Vagina (tissue), 2 donors: ENCODE measurements at regions not wholly inside any gene's neighbourhood (a gene's known extent, or its start where the extent isn't known, plus 50 kb on each side); places are given as distances from the start of the nearest gene placed in this dataset.

Experiments
- DNase-seq, 2 donors: peaks; one replicate each; pipeline ENCODE4 v3.0.0-alpha.2; 2017; ENCODE audit errors: extremely low spot score in 2 of 2
- H3K27ac ChIP-seq: fragments of 200-600 bp; sonication (generic); one replicate; pipeline ENCODE4 v1.5.1; 2019
- H3K27me3 ChIP-seq: fragments of 200-600 bp; sonication (generic); one replicate; pipeline ENCODE4 v1.5.1; 2019
- H3K36me3 ChIP-seq, 2 donors: fragments of 200-600 bp; sonication (generic); one replicate each; pipeline ENCODE4 v1.5.1; 2017 to 2019
- H3K4me1 ChIP-seq: fragments of 200-600 bp; sonication (generic); one replicate; pipeline ENCODE4 v1.5.1; 2019
- H3K4me3 ChIP-seq, 2 donors: fragments of 200-600 bp; sonication (generic); 1 replicate in 1 of 2; 2 replicates in 1 of 2; pipeline ENCODE4 v1.5.1; 2016 to 2019
- H3K9me3 ChIP-seq: fragments of 200-600 bp; sonication (generic); one replicate; pipeline ENCODE4 v1.5.1; 2019
- POLR2A ChIP-seq, 2 donors: fragments of 450-650 bp; IDR thresholded peaks; one replicate each; pipeline ENCODE4 v1.6.1; 2017; ENCODE audit warnings: antibody characterized with exemption in 2 of 2, mild to moderate bottlenecking in 2 of 2, moderate library complexity in 2 of 2
- POLR2AphosphoS5 ChIP-seq, 2 donors: sonication (generic); formaldehyde crosslinking; IDR thresholded peaks; one replicate each; pipeline ENCODE4 v1.9.0; 2017; ENCODE audit warnings: antibody characterized with exemption in 2 of 2, mild to moderate bottlenecking in 2 of 2, low read depth in 1 of 2; ENCODE audit not compliant: insufficient read depth in 1 of 2
- intact Hi-C: fragments of 100-400 bp; cut with DNase I; formaldehyde crosslinking; loops from one replicate; pipeline ENCODE4 v1.15.1; 2023
- TF ChIP-seq, protein P1 (sequence below), 3 experiments: fragments of 450-650 bp in 2 of 3; fragments of 200-600 bp in 1 of 3; sonication (generic) in 1 of 3; IDR thresholded peaks; one replicate each; pipeline ENCODE4 v1.5.1; 2017 to 2019; ENCODE audit warnings: antibody characterized with exemption in 3 of 3, mild to moderate bottlenecking in 2 of 3, moderate library complexity in 2 of 3

DNA sequence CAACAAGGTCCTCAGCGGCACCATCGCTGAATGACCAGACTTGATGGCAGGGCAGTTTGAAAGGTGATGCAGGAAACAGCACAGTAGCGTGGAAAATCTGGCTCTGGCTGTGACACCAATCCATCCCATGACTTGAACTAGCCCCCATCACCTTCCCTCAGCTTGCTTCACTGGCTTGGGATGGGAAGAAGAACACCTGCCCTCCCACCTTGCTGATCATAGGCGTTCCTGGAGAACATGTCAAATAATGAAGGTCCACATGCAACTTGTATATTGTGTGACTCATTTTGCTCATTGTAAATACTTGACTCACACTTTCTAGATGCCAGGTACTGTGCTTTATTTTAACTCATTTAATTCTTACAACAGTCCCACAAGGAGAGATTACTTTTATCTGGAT lies 292.4 kb upstream of the SPRED2 start:
- Histone ChIP-seq H3K9me3 (no peaks in the 10 kb centered on the region), H3K4me3 (no peak overlapping the region), H3K36me3 (no peaks in the 10 kb centered on the region), H3K27me3 (no peaks in the 10 kb centered on the region), H3K27ac (no peak overlapping the region), H3K4me1 (peaks cover 7% of the 10 kb centered on the region)
- intact Hi-C loops, result no loop called here
- TF ChIP-seq POLR2A (IDR thresholded peaks at IDR 0.05), result no peak
- TF ChIP-seq, protein P1, sequence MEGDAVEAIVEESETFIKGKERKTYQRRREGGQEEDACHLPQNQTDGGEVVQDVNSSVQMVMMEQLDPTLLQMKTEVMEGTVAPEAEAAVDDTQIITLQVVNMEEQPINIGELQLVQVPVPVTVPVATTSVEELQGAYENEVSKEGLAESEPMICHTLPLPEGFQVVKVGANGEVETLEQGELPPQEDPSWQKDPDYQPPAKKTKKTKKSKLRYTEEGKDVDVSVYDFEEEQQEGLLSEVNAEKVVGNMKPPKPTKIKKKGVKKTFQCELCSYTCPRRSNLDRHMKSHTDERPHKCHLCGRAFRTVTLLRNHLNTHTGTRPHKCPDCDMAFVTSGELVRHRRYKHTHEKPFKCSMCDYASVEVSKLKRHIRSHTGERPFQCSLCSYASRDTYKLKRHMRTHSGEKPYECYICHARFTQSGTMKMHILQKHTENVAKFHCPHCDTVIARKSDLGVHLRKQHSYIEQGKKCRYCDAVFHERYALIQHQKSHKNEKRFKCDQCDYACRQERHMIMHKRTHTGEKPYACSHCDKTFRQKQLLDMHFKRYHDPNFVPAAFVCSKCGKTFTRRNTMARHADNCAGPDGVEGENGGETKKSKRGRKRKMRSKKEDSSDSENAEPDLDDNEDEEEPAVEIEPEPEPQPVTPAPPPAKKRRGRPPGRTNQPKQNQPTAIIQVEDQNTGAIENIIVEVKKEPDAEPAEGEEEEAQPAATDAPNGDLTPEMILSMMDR (IDR thresholded peaks at IDR 0.05), result no peak
- TF ChIP-seq POLR2AphosphoS5 (IDR thresholded peaks at IDR 0.05; ENCODE audit: insufficient read depth in 1 of 2, low read depth in 1 of 2), result no peak
- no peak for DNase-seq

DNA sequence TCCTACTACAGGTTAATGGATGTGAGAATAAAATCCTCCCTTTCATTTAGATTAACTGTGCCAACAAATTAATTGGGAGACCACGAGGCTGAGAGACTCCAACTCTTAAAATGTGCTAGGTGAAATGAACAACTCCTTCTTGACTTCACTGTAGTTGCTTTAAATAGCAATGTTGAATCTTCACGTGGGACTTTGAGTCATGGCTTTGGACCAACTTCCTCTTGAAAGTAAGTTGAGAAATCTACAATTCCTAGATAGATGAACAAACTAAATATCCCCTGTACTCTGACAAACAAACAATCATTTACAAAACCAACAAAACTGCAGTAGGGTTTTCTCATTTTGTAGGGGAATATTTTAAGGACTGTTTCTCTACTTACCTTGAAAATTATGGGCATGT lies 291.9 kb upstream of the SPRED2 start:
- TF ChIP-seq POLR2AphosphoS5 (IDR thresholded peaks at IDR 0.05; ENCODE audit: insufficient read depth in 1 of 2, low read depth in 1 of 2), result no peak
- H3K36me3 ChIP-seq, result no peaks in the 10 kb centered on the region
- DNase-seq, result no peak
- no peaks in the 10 kb centered on the region for H3K9me3 ChIP-seq
- H3K27me3 ChIP-seq, result no peaks in the 10 kb centered on the region
- H3K4me3 ChIP-seq, result no peak overlapping the region
- intact Hi-C loops, result no loop called here
- peaks cover 7% of the 10 kb centered on the region for H3K4me1 ChIP-seq
- H3K27ac ChIP-seq, result no peak overlapping the region

DNA sequence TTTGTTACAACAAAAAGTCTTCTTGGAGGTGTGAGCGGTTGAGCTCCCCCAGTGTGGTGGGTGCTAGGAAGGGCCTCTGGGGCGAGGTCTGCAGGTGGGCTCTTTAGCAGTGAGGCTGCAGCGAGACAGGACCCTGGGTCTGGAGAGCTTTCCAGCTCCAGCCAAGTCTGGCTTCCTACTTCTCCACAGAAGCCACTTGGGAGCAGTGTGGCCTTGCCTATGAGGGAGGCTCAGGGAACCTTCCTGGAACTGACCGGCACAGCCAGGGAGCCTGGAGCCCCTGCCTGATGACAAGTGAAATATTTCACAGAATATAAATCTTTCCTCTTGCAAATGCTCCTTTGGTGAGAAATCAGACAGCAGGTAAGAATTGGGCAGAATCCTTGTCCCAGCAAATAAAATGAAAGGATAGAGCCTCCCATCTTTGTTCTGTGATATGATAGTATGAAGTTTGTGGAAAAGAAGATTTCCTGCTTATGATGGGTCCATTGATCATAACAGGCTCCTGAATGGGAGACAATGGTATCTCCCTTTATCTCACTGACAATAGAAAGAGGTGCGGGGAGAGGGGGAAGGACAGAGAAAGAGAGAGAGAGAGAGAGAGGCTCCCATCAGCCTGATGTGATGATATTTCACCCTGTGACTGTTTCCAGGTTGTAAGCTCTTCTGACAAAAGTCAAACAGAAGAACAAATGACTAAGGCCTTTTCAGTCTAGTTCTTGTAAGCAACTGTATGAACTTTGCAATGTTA lies 289.8 kb upstream of the SPRED2 start:
- no peaks in the 10 kb centered on the region for H3K27me3 ChIP-seq
- TF ChIP-seq POLR2A (IDR thresholded peaks at IDR 0.05), result no peak
- TF ChIP-seq, protein P1 (IDR thresholded peaks at IDR 0.05), result peak in 1 of 3 experiments; percentile 25
- no peaks in the 10 kb centered on the region for H3K4me1 ChIP-seq
- H3K4me3 ChIP-seq, result no peak overlapping the region
- intact Hi-C loops, result no loop called here
- no peaks in the 10 kb centered on the region for H3K36me3 ChIP-seq
- no peak overlapping the region for H3K27ac ChIP-seq
- DNase-seq, result no peak
- no peaks in the 10 kb centered on the region for H3K9me3 ChIP-seq

DNA sequence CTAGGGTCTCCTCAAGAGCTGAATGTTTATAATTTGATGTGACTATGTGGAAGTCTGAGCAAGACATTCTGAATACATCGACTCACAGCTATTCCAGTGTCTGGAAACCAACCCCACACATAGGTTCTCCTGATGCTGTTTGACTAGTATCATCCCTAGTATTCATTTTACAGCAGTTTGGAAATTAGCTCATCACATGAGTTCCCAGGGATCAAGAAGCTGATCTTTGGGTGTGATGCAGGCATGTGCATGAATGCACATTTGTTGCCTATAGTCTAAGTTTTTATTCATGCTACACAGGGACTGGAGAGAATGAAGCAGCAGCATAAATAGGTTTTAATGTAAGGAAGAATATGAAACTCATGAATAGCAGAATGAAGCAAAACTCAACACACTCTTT lies 284.3 kb upstream of the SPRED2 start:
- H3K27me3 ChIP-seq, result no peaks in the 10 kb centered on the region
- TF ChIP-seq POLR2A (IDR thresholded peaks at IDR 0.05), result no peak
- TF ChIP-seq, protein P1 (IDR thresholded peaks at IDR 0.05), result no peak
- TF ChIP-seq POLR2AphosphoS5 (IDR thresholded peaks at IDR 0.05; ENCODE audit: insufficient read depth in 1 of 2, low read depth in 1 of 2), result no peak
- H3K36me3 ChIP-seq, result no peaks in the 10 kb centered on the region
- no peaks in the 10 kb centered on the region for H3K9me3 ChIP-seq
- H3K27ac ChIP-seq, result no peak overlapping the region
- H3K4me1 ChIP-seq, result no peaks in the 10 kb centered on the region
- intact Hi-C loops, result no loop called here
- DNase-seq, result no peak
- no peak overlapping the region for H3K4me3 ChIP-seq

DNA sequence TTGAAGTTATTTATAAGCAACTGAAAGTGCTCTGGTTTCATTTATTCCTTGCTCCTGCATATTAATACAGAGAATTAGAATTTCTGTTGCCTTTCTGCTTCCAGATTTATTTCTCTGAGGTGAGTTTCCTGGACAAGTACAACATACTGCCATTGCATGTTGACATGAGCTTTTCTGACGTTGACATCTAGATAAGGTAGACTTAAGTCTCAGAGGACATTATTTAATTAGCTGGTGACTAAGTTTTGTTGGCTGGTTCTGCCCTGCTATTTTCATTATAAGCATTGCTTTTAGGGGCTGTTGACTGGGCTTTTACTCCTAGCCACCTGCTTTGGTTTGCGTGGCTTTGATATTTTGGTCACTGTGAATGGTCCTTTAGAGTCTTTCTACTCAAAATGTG lies 282.9 kb upstream of the SPRED2 start:
- Histone ChIP-seq H3K4me1 (no peaks in the 10 kb centered on the region), H3K27me3 (no peaks in the 10 kb centered on the region), H3K27ac (no peak overlapping the region), H3K36me3 (no peaks in the 10 kb centered on the region), H3K4me3 (no peak overlapping the region), H3K9me3 (no peaks in the 10 kb centered on the region)
- no peak for DNase-seq
- no peak for TF ChIP-seq POLR2AphosphoS5 (IDR thresholded peaks at IDR 0.05; ENCODE audit: insufficient read depth in 1 of 2, low read depth in 1 of 2)
- TF ChIP-seq, protein P1 (IDR thresholded peaks at IDR 0.05), result no peak
- no peak for TF ChIP-seq POLR2A (IDR thresholded peaks at IDR 0.05)
- intact Hi-C loops, result no loop called here
